H9 (cell line): ENCODE measurements at regions not wholly inside any gene's neighbourhood (a gene's known extent, or its start where the extent isn't known, plus 50 kb on each side); places are given as distances from the start of the nearest gene placed in this dataset.

Experiments used
- DNase-seq: peaks from one replicate; pipeline ENCODE4 v3.0.0-alpha.2; 2017
- H2AFZ ChIP-seq: one replicate; pipeline ENCODE4 v1.6.1; 2013; ENCODE audit warnings: mild to moderate bottlenecking, low read length, control low read depth, moderate library complexity
- H2AK5ac ChIP-seq: 2 replicates; pipeline ENCODE4 v1.6.1; 2013; ENCODE audit warnings: low read length, control low read depth, mixed read lengths; ENCODE audit not compliant: insufficient read length
- H2BK120ac ChIP-seq: one replicate; pipeline ENCODE4 v1.6.1; 2013; ENCODE audit warnings: low read depth, mild to moderate bottlenecking, low read length, control low read depth, inconsistent platforms; ENCODE audit not compliant: poor library complexity, severe bottlenecking
- H2BK12ac ChIP-seq: 2 replicates; pipeline ENCODE4 v1.6.1; 2013; ENCODE audit warnings: low read length, control low read depth, mixed read lengths, low read depth; ENCODE audit not compliant: insufficient read length
- H2BK15ac ChIP-seq: 2 replicates; pipeline ENCODE4 v1.6.1; 2013; ENCODE audit warnings: low read depth, low read length, control low read depth
- H2BK20ac ChIP-seq: one replicate; pipeline ENCODE4 v1.6.1; 2013; ENCODE audit warnings: low read depth, mild to moderate bottlenecking, low read length, control low read depth, inconsistent platforms; ENCODE audit not compliant: poor library complexity, severe bottlenecking
- H2BK5ac ChIP-seq: 2 replicates; pipeline ENCODE4 v1.6.1; 2013; ENCODE audit warnings: low read length, control low read depth, mixed read lengths; ENCODE audit not compliant: insufficient read length
- H3K14ac ChIP-seq: 2 replicates; pipeline ENCODE4 v1.6.1; 2013; ENCODE audit warnings: low read length, control low read depth; ENCODE audit not compliant: insufficient read depth
- H3K18ac ChIP-seq: 2 replicates; pipeline ENCODE4 v1.6.1; 2013; ENCODE audit warnings: low read depth, mild to moderate bottlenecking, mixed read lengths, low read length, control low read depth; ENCODE audit not compliant: insufficient read length
- H3K23ac ChIP-seq: 2 replicates; pipeline ENCODE4 v1.6.1; 2013; ENCODE audit warnings: low read length, control low read depth, mixed read lengths, low read depth; ENCODE audit not compliant: insufficient read length
- H3K23me2 ChIP-seq: 2 replicates; pipeline ENCODE4 v1.6.1; 2013; ENCODE audit warnings: low read depth, mild to moderate bottlenecking, mixed read lengths, low read length, control low read depth; ENCODE audit not compliant: insufficient read length, poor library complexity, severe bottlenecking
- H3K27ac ChIP-seq: 2 replicates; pipeline ENCODE4 v1.5.1; 2013; ENCODE audit warnings: low read length, control low read depth, mixed read lengths, low read depth; ENCODE audit not compliant: insufficient read length
- H3K27me3 ChIP-seq: 2 replicates; pipeline ENCODE4 v1.6.1; 2013; ENCODE audit warnings: low read length, control low read depth, inconsistent platforms; ENCODE audit not compliant: insufficient read depth
- H3K4ac ChIP-seq: 2 replicates; pipeline ENCODE4 v1.6.1; 2013; ENCODE audit warnings: low read depth, mild to moderate bottlenecking, control low read depth, inconsistent platforms, low read length, moderate library complexity
- H3K4me1 ChIP-seq: 2 replicates; pipeline ENCODE4 v1.6.1; 2013; ENCODE audit warnings: low read length, control low read depth, inconsistent platforms; ENCODE audit not compliant: insufficient read depth
- H3K4me2 ChIP-seq: 2 replicates; pipeline ENCODE4 v1.6.1; 2013; ENCODE audit warnings: low read length, control low read depth, mixed read lengths; ENCODE audit not compliant: insufficient read length, insufficient read depth
- H3K56ac ChIP-seq: 2 replicates; pipeline ENCODE4 v1.6.1; 2013; ENCODE audit warnings: low read depth, mild to moderate bottlenecking, mixed read lengths, low read length, control low read depth; ENCODE audit not compliant: insufficient read length
- H3K79me1 ChIP-seq: 2 replicates; pipeline ENCODE4 v1.6.1; 2013; ENCODE audit warnings: low read depth, mild to moderate bottlenecking, moderate library complexity, low read length, control low read depth, inconsistent platforms; ENCODE audit not compliant: insufficient read depth, poor library complexity, severe bottlenecking
- H3K79me2 ChIP-seq: 2 replicates; pipeline ENCODE4 v1.6.1; 2013; ENCODE audit warnings: low read length, control low read depth, inconsistent platforms; ENCODE audit not compliant: insufficient read depth
- H3K9ac ChIP-seq: 2 replicates; pipeline ENCODE4 v1.6.1; 2013; ENCODE audit warnings: low read length, control low read depth, mixed read lengths; ENCODE audit not compliant: insufficient read length; ENCODE audit errors: extremely low read depth
- H3K9me3 ChIP-seq: one replicate; pipeline ENCODE4 v1.6.1; 2013; ENCODE audit warnings: low read depth, low read length, inconsistent platforms; ENCODE audit not compliant: control insufficient read depth
- H3T11ph ChIP-seq: one replicate; pipeline ENCODE4 v1.6.1; 2013; ENCODE audit warnings: mild to moderate bottlenecking, low read length, control low read depth, inconsistent platforms
- H4K20me1 ChIP-seq: one replicate; pipeline ENCODE4 v1.6.1; 2013; ENCODE audit not compliant: control insufficient read depth, insufficient read length, insufficient read depth
- H4K5ac ChIP-seq: 2 replicates; pipeline ENCODE4 v1.6.1; 2013; ENCODE audit warnings: low read depth, mild to moderate bottlenecking, mixed read lengths, low read length, control low read depth; ENCODE audit not compliant: insufficient read length
- H4K8ac ChIP-seq: replicated peaks from 2 replicates; pipeline ENCODE4 v1.6.1; 2013; ENCODE audit warnings: low read length, control low read depth, mixed read lengths, low read depth; ENCODE audit not compliant: insufficient read length
- H4K91ac ChIP-seq: 2 replicates; pipeline ENCODE4 v1.6.1; 2013; ENCODE audit warnings: low read depth, mild to moderate bottlenecking, moderate library complexity, mixed read lengths, low read length, control low read depth; ENCODE audit not compliant: insufficient read length
- H3K27ac Mint-ChIP-seq, 3 experiments: 2 replicates in 2 of 3; 3 replicates in 1 of 3; pipeline ENCODE4 v1.8.0; 2020 to 2021; ENCODE audit warnings: mixed read lengths in 3 of 3, mild to moderate bottlenecking in 1 of 3, moderate library complexity in 1 of 3
- H3K27me3 Mint-ChIP-seq: 2 replicates; pipeline ENCODE4 v1.8.0; 2021; ENCODE audit warnings: low read depth, mild to moderate bottlenecking, moderate library complexity, mixed read lengths
- H3K36me3 Mint-ChIP-seq, 3 experiments: 2 replicates in 2 of 3; 3 replicates in 1 of 3; pipeline ENCODE4 v1.8.0; 2020 to 2021; ENCODE audit warnings: low read depth in 3 of 3, mixed read lengths in 3 of 3; ENCODE audit not compliant: insufficient read depth in 1 of 3
- H3K4me1 Mint-ChIP-seq, 2 experiments: 2 replicates each; pipeline ENCODE4 v1.8.0; 2020; ENCODE audit warnings: mixed read lengths in 2 of 2
- H3K4me3 Mint-ChIP-seq, 2 experiments: 2 replicates in 1 of 2; 3 replicates in 1 of 2; pipeline ENCODE4 v1.8.0; 2020 to 2021; ENCODE audit warnings: mild to moderate bottlenecking in 2 of 2, mixed read lengths in 2 of 2, moderate library complexity in 1 of 2
- H3K9me3 Mint-ChIP-seq, 2 experiments: 2 replicates in 1 of 2; 3 replicates in 1 of 2; pipeline ENCODE4 v1.8.0; 2020; ENCODE audit warnings: mild to moderate bottlenecking in 2 of 2, mixed read lengths in 2 of 2, moderate library complexity in 1 of 2
- CTCF ChIP-seq: fragments of 200-600 bp; sonication (generic); conservative IDR thresholded peaks from 3 replicates; pipeline ENCODE4 v1.8.0; 2021; ENCODE audit warnings: antibody characterized with exemption, mild to moderate bottlenecking
- WGBS: extraction: QIAGEN DNeasy Blood & Tissue Kit; methylation state at CpG from one replicate; pipeline ENCODE4 v1.1.7; 2013; ENCODE audit warnings: missing lambda C conversion rate, low lambda C conversion rate, mixed read lengths; ENCODE audit not compliant: insufficient read length; ENCODE audit errors: extremely low coverage; 5-methylcytosine and 5-hydroxymethylcytosine counted together

GRCh38 chr15:92817339-92817886 is 82.7 kb upstream of the CHD2 start:
- Histone ChIP-seq H3K4ac (no peak overlapping the region), H3K27ac (no peak overlapping the region)

More at GRCh38 chr15:92817339-92817886, 82.7 kb upstream of the CHD2 start:
- Histone ChIP-seq H3K9me3 (no peaks in the 10 kb centered on the region), H2AFZ (peak overlapping the region; percentile 6), H4K20me1 (no peaks in the 10 kb centered on the region), H2BK20ac (no peak overlapping the region), H3K4me2 (no peak overlapping the region), H3K4me1 (peaks cover 18% of the 10 kb centered on the region), H4K91ac (no peak overlapping the region), H3K56ac (no peak overlapping the region), H3K14ac (no peak overlapping the region), H3K27me3 (no peaks in the 10 kb centered on the region), H4K5ac (no peak overlapping the region), H3K23ac (no peak overlapping the region), H2BK15ac (no peak overlapping the region), H3K18ac (no peak overlapping the region), H3T11ph (no peak overlapping the region), H2AK5ac (no peak overlapping the region), H3K9ac (no peak overlapping the region), H3K23me2 (peaks cover 5% of the 10 kb centered on the region), H4K8ac (no peak overlapping the region), H2BK12ac (no peak overlapping the region), H2BK5ac (no peak overlapping the region), H3K79me1 (no peaks in the 10 kb centered on the region), H3K79me2 (0 out of 2 replicates have a peak, but pooled peaks cover 1% of the 10 kb centered on the region), H2BK120ac (no peak overlapping the region)
- WGBS: no CpG with 5 or more reads among the region's 7 CpGs
- TF ChIP-seq CTCF: no peak
- Mint-ChIP-seq H3K36me3 (no peaks in the 10 kb centered on the region), H3K4me1 (peaks cover 46 to 49% of the 10 kb centered on the region in 2 experiments), H3K27ac (peak overlapping the region in 1 of 3 experiments; percentile 7; a peak in 1 of 7 replicates), H3K27me3 (peaks cover 1% of the 10 kb centered on the region; the same call in 1 of the 2 replicates), H3K9me3 (no peaks in the 10 kb centered on the region), H3K4me3 (no peak overlapping the region)
- DNase-seq: no peak
